Stimulated activated CD4-positive, alpha-beta T cell treated with anti-CD3 and anti-CD28 coated beads, Interleukin-15, amount 100 ng/mL, for 48 hours (primary cell): ENCODE measurements at regions not wholly inside any gene's neighbourhood (a gene's known extent, or its start where the extent isn't known, plus 50 kb on each side); places are given as distances from the start of the nearest gene placed in this dataset.
"Not testable (repeated sequence)": the region's sequence is repeated elsewhere in the genome, so short reads cannot be mapped to it uniquely, and the experiment has no call there.

Experiments
- DNase-seq, 2 donors: peaks; one replicate each; pipeline ENCODE4 v3.0.0-alpha.2; 2020; ENCODE audit warnings: low read depth in 2 of 2

GRCh38 chr7:47089461-47089860, 492.4 kb downstream of the TNS3 start:
- DNase-seq, result no peak

- no peak for DNase-seq
Observed at GRCh38 chr7:47089068-47089417, 492.9 kb downstream of the TNS3 start.

GRCh38 chr7:47088329-47089067, 493.4 kb downstream of the TNS3 start:
- no peak for DNase-seq

GRCh38 chr7:47087866-47088265, 494.0 kb downstream of the TNS3 start:
- DNase-seq, result no peak

- DNase-seq, result no peak
Observed at GRCh38 chr7:47085491-47086275, 496.2 kb downstream of the TNS3 start.

GRCh38 chr7:47083476-47084250, 498.2 kb downstream of the TNS3 start:
- no peak for DNase-seq

- no peak for DNase-seq
Observed at GRCh38 chr7:47080816-47081215, 501.1 kb downstream of the TNS3 start.

GRCh38 chr7:47078241-47078640, 503.7 kb downstream of the TNS3 start:
- no peak for DNase-seq

- DNase-seq, result no peak
Observed at GRCh38 chr7:47074702-47075153, 507.2 kb downstream of the TNS3 start.

GRCh38 chr7:47073284-47073683, 508.6 kb downstream of the TNS3 start:
- no peak for DNase-seq

- no peak for DNase-seq
Observed at GRCh38 chr7:47071866-47072265, 510.0 kb downstream of the TNS3 start.

GRCh38 chr7:47069385-47070076, 512.4 kb downstream of the TNS3 start:
- DNase-seq, result no peak

- no peak for DNase-seq
Observed at GRCh38 chr7:47066976-47067614, 514.8 kb downstream of the TNS3 start.

GRCh38 chr7:47056731-47057130, 525.2 kb downstream of the TNS3 start:
- no peak for DNase-seq

GRCh38 chr7:47052541-47053208, 529.2 kb downstream of the TNS3 start:
- DNase-seq, result not testable (repeated sequence)

GRCh38 chr7:47049234-47049774, 532.6 kb downstream of the TNS3 start:
- DNase-seq, result no peak

- no peak for DNase-seq
Observed at GRCh38 chr7:47047384-47047783, 534.5 kb downstream of the TNS3 start.

GRCh38 chr7:47046949-47047348, 535.0 kb downstream of the TNS3 start:
- no peak for DNase-seq

GRCh38 chr7:47045207-47046051, 536.5 kb downstream of the TNS3 start:
- no peak for DNase-seq

- DNase-seq, result no peak
Observed at GRCh38 chr7:47044625-47045024, 537.3 kb downstream of the TNS3 start.
